Coronary artery (tissue), 2 donors: ENCODE measurements at regions not wholly inside any gene's neighbourhood (a gene's known extent, or its start where the extent isn't known, plus 50 kb on each side); places are given as distances from the start of the nearest gene placed in this dataset.

Source experiments
- DNase-seq: peaks from one replicate; pipeline ENCODE4 v3.0.0-alpha.2; 2017; ENCODE audit warnings: low spot score
- H3K27ac ChIP-seq, 2 donors: fragments of 200-600 bp; sonication (generic); one replicate each; pipeline ENCODE4 v1.5.1; 2016 to 2019
- H3K4me3 ChIP-seq: fragments of 200-600 bp; sonication (generic); 2 replicates; pipeline ENCODE4 v1.5.1; 2016; ENCODE audit warnings: mild to moderate bottlenecking, moderate library complexity
- CTCF ChIP-seq: fragments of 200-600 bp; sonication (generic); IDR thresholded peaks from one replicate; pipeline ENCODE4 v1.5.1; 2019; ENCODE audit warnings: antibody characterized with exemption

- DNase-seq, result no peak
- H3K4me3 ChIP-seq, result no peak overlapping the region
- TF ChIP-seq CTCF, result no peak
Observed at GRCh38 chr12:4003576-4003975, 130.4 kb upstream of the PARP11 start.

GRCh38 chr12:4002601-4003000, 129.4 kb upstream of the PARP11 start:
- no peak overlapping the region for H3K4me3 ChIP-seq
- no peak overlapping the region for H3K27ac ChIP-seq
- TF ChIP-seq CTCF, result no peak
- DNase-seq, result no peak

More at GRCh38 chr12:4003576-4003975, 130.4 kb upstream of the PARP11 start:
- H3K27ac ChIP-seq, result no peak overlapping the region

- H3K27ac ChIP-seq, result no peak overlapping the region
- no peak for DNase-seq
- H3K4me3 ChIP-seq, result no peak overlapping the region
- TF ChIP-seq CTCF, result no peak
Observed at GRCh38 chr12:4001841-4002240, 128.6 kb upstream of the PARP11 start.

GRCh38 chr12:4001031-4001430, 127.8 kb upstream of the PARP11 start:
- TF ChIP-seq CTCF, result no peak
- no peak overlapping the region for H3K27ac ChIP-seq
- DNase-seq, result no peak

GRCh38 chr12:3999904-4000303, 126.7 kb upstream of the PARP11 start:
- no peak for TF ChIP-seq CTCF
- H3K27ac ChIP-seq, result no peak overlapping the region

More at GRCh38 chr12:4001031-4001430, 127.8 kb upstream of the PARP11 start:
- H3K4me3 ChIP-seq, result no peak overlapping the region

GRCh38 chr12:3998968-3999792, 126.0 kb upstream of the PARP11 start:
- DNase-seq, result no peak
- no peak for TF ChIP-seq CTCF
- Histone ChIP-seq H3K4me3 (no peak overlapping the region), H3K27ac (no peak overlapping the region)

More at GRCh38 chr12:3999904-4000303, 126.7 kb upstream of the PARP11 start:
- DNase-seq, result no peak
- H3K4me3 ChIP-seq, result no peak overlapping the region

GRCh38 chr12:3998397-3998796, 125.2 kb upstream of the PARP11 start:
- no peak for DNase-seq
- no peak overlapping the region for H3K4me3 ChIP-seq
- no peak for TF ChIP-seq CTCF
- H3K27ac ChIP-seq, result no peak overlapping the region
